CMK (cell line): ENCODE measurements at regions not wholly inside any gene's neighbourhood (a gene's known extent, or its start where the extent isn't known, plus 50 kb on each side); places are given as distances from the start of the nearest gene placed in this dataset.
"Not testable (repeated sequence)": the region's sequence is repeated elsewhere in the genome, so short reads cannot be mapped to it uniquely, and the experiment has no call there.

Experiments used
- DNase-seq: peaks from one replicate; pipeline ENCODE4 v3.0.0-alpha.2; 2010; ENCODE audit warnings: low read depth

DNA sequence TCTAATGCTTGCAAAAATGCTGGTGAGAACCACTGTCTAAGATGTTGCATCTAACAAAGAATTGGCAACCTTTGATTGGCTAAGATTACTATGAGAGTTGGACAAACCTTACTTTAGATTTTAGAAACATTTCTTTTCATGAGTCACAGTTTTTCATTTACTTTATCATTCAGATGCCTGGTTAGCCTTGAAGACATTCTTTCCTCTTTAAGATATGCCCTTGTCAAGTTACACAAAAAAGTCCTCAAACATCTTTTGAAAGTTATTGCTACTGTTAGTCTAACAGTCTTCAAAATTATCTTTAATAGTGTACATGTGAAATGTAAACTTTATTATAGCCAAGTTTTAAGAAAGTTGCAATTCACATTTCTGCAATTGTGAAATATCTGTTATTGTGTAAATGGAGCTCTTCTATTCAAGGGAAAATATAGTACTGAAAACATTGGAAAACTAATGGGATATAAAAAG is 276.3 kb downstream of the RND3 start:
- DNase-seq: no peak

DNA sequence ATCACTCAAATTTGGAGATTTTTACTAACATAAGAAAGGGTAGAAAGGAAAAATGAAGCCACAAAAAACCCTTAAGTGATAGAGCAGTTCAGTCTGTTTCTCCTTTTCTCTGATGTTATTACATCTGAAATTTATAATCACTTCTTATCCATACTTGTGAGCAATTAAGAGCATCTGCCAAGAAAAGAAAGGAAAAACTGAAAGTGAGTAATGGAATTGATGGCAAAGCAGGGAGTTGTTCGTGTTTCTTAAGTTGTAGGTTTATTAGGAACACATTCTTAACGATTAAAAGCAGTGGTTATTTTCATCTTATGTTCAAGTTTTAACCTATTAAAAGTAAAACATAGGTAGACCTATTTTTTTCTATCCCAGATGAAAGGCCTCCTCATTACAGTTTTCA is 277.7 kb downstream of the RND3 start:
- no peak for DNase-seq

DNA sequence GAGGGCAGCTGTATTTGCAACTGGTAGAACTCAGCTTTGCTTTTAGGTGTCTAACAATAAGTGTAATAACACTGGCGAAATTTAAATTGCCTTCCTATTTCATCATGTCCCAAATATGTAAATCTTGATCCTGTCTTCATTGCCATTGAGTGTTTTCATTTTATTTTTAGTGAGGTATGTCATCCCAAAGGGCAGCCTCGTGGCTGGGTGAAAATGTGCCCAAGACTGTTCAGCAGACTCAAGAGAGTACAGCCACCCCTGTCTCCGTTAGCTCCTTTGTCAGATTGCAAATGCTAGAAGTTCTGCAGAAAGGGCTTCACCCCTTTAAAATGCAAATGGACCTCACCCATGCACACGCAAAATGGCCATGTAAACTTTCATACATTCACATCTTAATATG is 278.8 kb downstream of the RND3 start:
- no peak for DNase-seq

DNA sequence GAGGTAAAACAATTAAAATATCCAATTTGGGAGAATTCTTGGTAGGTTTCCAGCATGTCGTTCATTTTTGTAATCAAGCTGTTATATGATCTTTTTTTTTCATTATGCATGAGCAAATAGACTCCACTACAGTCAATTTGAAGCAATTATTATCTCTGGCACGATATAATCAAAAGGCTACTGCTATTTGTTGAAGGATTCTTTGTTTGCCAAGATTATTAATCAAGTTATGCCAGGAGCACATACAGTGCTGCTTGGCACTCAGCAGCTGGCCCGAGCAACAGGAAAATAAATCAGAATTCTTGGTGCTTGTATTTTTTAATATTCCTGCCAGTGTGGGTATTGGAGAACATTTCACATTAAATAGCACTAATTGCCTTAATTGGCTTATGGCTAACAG is 279.5 kb downstream of the RND3 start:
- no peak for DNase-seq

DNA sequence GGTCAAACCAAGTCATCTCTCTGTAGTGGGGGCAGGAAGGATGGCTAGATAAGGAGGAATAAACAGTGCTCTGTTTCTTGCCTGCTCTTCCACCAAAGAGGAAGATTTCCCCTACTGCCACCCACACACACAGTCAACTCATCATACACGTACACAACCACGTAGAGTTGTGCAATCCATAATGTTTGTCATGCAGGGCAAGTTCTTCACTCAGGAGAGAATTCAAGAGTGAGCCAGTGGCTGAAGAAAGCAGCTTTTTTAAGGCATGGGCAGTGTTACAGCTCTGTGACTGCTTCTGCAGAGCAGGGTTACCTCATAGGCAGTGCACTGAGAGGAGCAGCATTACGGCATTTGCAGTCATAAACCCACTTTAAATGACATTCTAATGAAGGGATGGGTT is 283.0 kb downstream of the RND3 start:
- DNase-seq: no peak

DNA sequence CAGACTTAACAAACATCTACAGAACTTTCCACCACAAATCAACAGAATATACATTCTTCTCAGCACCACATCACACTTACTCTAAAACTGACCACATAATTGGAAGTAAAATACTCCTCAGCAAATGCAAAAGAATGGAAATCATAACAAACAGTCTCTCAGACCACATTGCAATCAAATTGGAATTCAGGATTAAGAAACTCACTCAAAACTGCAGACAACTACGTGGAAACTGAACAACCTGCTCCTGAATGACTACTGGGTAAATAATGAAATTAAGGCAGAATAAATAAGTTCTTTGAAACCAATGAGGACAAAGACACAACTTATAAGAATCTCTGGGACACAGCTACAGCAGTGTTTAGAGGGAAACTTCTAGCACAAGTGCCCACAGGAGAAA is 292.7 kb downstream of the RND3 start:
- not testable (repeated sequence) for DNase-seq

DNA sequence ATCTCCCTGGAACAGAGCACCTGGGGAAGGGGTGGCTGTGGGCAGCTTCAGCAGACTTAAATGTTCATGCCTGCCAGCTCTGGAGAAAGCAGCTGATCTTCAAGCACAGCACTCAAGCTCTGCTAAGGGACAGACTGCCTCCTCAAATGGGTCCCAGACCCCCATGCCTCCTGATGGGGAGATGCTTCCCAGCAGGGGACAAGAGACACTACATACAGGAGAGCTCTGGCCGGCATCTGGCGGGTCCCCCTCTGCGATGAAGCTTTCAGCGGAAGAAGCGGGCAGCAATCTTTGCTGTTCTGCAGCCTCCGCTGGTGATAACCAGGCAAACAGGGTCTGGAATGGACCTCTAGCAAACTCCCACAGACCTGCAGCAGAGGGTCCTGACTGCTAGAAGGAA is 294.8 kb downstream of the RND3 start:
- DNase-seq: no peak

DNA sequence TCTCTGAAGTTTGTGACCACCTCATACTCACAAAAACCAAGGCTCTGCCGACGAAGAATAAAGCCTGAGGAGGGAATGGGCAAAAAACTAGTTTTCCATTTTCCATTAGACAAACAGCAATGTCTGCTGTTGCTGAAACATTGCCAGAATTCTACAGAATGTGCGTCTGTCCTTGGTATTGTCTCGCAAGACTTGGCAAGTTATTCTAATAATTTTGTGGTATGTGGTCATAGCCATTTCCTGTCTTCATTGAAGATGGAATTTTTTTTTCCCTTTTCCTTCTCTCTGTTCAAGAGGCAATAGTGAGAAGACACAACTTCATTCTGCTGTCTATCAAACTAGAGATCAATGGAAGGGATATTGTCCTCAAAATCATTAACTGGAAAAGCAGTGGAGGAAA is 296.1 kb downstream of the RND3 start:
- no peak for DNase-seq

DNA sequence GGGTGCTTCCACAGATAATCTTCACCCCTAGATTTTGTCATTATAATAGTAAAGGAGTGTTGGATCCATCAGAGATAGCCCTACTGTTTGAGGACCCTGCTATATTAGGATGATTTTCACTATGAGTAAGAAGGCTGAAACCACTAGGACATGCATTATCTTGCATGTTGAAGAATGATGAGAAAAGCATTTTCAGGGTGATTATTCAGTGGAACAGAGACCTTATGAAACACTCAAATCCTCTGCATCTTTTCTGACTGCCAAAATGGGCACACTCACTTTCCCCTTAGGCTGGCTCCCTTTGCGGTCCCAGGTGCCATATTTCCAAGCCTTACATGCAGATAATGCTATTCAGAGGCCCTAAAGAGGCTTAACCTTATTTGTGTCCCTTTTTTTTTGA is 296.9 kb downstream of the RND3 start:
- DNase-seq: no peak

DNA sequence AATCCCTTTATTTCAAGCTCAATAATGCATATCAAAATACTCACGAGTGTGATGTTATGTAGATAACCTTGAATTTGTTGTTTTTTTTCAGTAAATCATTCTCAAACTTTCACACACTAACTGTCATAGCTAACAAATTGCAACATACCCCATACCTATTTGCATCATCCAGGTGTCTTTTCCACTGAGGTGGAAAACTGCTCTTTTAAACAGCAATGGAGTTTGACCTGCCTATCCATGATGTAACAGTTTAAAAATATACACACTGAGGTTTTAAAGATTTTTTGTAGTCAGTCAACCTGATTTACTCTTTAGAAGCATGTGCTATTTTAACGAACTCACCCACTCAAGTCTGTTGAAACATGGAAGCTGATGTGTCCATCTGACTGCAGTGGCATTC is 298.7 kb downstream of the RND3 start:
- DNase-seq: no peak

DNA sequence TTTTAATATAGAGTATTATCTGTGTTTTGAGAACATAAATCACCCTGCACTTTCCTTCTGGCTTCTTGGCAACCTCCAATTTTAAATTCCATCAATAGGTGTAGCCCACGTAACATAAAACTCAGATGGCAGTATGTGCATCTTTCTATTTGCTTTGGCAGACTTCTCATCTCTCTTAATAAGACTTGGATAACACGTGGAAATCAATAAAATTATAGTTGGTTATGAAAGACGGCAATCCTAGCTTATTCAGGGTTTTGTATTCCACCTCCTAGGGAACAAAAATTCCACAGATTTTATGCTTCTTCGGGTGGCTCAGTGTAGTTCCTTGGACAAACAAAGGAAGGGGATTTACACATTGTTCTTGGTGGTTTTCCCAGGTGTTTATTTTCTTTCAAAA is 299.3 kb downstream of the RND3 start:
- DNase-seq: no peak

DNA sequence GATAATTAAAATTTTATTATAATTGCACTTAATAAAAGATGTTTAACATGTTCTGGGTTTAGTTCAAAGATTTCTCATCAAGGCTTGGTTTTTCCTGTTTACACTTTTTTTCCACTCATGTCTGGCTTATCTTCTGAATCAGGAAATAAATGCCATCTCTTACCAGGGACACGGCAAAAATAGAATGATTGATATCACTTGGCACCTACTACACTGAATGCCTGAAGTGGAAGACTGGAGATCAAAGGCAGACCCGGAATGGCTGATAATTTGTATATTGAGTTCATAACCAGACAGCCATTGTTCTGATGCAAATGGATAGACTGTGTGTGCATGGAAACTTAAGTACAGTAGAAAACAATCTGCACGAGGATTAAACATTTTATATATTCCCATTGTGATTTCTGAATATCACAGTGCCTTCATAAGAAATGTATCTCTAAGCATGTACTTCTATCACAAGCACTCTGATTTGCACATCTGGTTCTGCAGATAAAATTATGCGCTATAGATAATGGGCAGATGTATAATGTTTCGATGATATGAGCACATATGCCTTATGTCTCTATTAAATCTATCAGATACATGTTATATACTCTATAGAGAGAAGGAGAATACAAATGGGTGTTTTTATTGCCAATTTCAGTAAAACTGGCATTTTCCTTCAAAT is 304.8 kb downstream of the RND3 start:
- no peak for DNase-seq

DNA sequence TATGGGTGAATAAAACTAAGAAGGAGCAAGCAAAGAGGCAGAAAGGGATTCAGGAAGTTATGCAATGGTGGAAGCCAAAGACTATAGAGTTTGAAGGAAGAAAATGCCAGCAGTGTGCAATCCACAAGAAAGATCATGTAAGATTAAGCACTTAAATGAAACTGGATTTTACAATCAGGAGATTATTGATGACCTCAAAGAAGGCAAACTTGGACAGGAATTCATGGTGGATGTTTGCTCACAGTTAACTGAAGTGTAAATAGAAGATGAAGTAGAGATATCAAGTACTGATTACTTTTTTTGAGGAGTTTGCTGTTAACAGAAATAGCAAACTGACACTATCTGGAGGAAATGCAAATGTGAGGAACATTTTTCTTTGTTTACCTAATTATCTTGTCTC is 308.9 kb downstream of the RND3 start:
- DNase-seq: no peak

DNA sequence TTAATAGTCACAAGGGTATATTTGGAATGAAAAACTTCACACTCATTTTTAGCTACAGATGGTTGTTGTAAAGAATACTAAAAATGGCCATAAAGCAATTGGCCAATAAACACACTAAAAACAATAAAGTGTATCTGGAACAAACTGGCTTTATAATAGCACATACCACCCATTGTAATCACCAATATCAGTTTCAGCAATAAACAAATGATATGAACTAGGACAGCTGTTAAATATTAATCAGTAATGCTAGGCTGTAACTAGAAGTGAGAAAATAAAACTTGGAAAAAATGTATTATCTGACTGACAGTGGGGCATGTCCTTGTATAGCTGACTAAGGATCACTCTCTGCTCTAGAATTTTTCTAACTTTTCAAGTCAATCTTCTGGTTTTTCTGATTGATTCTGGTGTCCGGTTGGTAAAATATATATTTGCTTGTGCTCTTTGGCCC is 312.5 kb downstream of the RND3 start:
- no peak for DNase-seq

DNA sequence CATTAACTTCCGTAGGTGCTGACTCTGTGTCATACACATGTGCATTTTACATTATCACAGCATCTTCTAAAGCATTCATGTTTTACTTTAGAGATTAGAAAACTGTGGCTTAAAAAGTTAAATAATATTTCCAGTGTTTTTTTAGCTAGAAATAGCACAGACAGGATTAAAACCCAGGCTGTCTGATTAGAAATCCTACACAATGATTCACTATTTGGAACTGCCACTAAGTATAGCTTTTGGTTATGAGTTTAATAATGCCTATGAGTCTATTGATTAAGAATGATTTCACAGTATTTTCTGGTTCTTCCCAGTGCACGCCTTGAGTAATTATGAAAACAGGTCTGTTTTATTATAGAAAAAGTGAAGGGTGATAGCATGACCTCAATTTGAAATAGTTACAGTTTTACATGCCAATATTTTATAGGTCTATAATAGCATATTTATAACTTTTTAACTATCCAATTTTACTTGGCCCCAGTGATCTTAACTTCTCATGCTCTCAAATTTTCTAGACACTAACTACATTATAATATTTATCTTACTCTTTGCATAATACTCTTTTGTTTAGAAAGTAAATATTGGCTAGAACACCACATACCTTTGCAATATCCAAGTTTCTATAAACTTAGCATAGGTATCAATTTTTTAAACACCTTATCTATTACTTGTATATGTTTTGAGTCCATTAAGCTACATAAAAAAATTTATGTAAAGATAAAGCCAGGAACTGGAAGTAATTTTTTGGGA is 313.2 kb downstream of the RND3 start:
- DNase-seq: no peak

DNA sequence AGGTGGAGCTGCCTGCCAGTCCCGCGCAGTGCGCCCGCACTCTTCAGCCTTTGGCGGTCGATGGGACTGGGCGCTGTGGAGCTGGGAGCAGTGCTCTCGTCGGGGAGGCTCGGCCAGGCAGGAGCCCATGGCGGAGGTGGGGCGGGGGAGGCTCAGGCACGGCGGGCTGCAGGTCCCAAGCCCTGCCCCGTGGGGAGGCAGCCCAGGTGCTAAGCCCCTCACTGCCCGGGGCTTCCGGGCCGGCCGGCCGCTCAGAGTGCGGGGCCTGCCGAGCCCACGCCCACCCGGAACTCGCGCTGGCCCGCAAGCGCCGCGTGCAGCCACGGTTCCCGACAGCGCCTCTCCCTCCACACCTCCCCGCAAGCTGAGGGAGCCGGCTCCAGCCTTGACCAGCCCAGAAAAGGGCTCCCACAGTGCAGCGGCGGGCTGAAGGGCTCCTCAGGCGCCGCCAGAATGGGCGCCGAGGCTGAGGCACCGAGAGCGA is 316.4 kb downstream of the RND3 start:
- no peak for DNase-seq

DNA sequence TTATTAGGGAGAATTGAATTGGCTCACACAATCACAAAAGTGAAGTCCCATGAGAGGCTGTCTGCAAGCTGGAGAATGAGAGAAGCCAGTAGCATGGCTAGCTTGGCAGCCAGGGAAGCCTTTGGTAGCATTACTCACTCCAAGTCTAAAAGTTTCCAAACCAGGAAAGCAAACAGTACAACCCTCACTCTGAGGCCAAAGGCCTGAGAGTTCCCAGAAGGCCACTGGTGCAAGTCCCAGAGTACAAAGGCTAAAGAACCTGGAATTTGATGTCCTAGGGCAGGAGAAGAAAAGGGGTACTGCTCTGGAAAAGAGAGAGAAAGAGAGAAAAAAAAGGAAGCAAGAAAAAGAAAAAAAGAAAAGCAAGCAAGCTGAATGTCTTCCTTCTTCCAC is 318.2 kb downstream of the RND3 start:
- DNase-seq: no peak

DNA sequence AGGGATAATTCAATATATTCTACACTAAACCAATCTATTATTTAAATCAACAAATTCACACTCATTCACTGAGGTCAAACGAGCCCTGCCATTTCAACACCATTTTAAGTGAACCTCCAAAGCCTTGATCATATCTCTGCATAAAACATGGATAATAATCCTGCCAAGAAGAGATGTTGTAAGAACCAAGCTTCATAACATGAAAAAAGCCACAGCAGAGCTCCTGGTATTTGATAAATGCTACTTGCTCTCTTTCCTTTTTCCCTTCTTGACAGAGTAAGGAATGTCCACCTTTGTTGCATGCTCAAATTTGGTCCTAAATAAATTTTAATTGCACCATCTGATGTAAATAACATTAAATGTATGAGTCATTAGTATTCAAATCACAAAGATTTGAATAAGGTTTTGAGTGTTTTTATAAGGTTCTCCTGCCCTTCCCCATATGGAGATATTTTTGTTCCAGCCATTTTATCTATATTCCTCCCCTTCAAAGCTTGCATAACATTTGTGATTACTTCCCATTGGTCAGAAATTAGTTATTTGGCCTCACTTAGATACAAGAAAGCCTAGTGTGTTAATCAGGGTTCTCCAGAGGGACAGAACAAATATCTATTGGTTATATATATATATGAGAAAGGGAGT is 318.8 kb downstream of the RND3 start:
- no peak for DNase-seq

DNA sequence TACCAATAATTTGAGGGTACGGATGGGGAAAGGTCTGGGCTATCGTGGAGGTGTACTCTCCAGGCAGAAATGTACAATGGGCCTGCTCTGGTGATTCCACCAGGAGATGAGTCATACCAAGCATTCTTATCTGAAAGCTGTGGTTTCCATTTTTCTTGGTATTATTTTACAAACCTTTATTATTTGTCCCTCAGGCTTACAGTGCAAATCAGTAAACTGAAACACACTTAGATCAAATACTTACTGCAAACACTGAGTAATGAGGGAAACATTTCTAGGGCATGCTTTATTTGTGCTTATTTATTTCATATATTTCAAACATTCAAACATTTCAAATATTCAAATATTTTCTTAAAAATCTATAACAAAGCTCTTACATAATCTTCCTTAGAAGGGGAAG is 319.8 kb downstream of the RND3 start:
- no peak for DNase-seq

DNA sequence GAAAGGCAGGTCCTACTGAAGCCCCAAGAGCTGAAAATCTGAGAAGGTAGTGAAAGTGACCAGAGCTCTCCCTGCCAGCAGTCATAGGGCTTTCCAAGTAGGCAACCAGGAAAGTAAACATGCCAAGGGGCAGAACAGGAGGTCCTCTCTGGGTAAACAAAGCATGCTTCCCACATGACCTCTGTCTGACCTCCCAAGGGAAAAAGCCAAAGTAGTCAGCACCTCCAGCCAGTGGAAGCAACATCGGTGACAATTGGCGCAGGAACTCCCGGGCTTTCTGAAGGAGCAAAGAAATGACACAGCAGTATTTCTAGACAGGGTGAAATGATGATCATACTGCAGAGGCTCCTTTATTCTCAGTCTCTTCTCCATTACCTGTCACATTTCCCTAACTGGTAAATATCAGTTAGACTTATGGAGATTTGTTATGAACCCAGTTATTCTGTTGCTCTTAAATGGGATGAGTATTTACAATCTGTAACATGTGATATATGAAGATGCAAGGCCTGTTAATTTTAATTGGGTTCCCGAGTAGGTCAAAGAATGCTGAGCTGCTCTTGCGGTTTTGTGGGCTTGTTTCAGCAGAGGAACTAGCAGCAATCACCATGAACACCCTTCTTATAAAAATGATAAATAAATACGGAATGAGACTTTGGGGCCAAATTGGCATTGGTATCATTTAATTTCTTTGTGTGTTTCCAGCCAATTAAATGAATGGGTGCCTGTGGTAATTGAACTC is 321.0 kb downstream of the RND3 start:
- no peak for DNase-seq

DNA sequence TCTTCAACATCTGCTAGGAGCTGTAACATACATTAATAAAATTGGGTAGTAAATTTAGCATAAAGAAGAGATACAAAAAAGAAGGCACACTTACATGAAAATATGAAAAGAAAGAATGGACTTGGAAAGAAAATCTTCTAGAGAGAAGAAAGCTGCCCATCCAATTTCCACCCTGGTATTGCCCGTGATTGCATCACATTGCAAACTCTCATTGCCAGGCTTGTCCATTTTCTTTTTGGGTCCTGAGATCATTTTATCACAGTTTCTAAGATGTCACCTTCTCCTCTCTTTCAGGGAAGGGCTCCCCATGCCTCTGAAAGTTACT is 321.5 kb downstream of the RND3 start:
- no peak for DNase-seq

DNA sequence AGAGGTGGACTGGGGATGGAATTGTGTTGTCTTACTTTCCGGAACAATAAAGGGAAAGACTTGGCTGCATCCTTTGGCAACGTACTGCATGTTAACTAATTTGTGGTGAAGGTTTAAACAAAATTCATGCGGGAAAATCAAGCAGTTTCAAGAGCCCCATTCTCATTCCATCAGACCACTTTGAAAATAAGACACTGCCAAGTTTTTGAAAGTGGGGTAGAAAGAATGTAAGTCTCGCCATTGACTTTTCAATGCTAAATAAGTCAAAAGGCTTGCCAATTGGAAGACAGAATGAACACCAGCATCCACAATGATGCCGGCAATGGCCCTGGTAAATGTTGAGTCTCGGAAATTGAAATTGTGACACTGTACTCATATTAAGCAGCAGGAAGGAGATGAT is 322.0 kb downstream of the RND3 start:
- no peak for DNase-seq
